GM13977 (cell line): ENCODE measurements at regions not wholly inside any gene's neighbourhood (a gene's known extent, or its start where the extent isn't known, plus 50 kb on each side); places are given as distances from the start of the nearest gene placed in this dataset.

Experiments
- DNase-seq: peaks from one replicate; pipeline ENCODE4 v3.0.0; 2012; ENCODE audit warnings: low spot score
- in situ Hi-C: fragments of 300-500 bp; cut with MboI; formaldehyde crosslinking; loops from one replicate; pipeline ENCODE4 v1.12.0; 2022; ENCODE audit warnings: low sequenced_read_pairs, low pct_unique_long_range_greater_than_20kb, mixed read lengths, inconsistent platforms; ENCODE audit not compliant: unreplicated experiment
- TF ChIP-seq, protein P1 (sequence below): IDR thresholded peaks from 2 replicates; pipeline ENCODE4 v1.5.1; 2012; ENCODE audit warnings: mild to moderate bottlenecking, control low read depth; ENCODE audit not compliant: insufficient read depth; ENCODE audit errors: extremely low read depth, missing control alignments

DNA sequence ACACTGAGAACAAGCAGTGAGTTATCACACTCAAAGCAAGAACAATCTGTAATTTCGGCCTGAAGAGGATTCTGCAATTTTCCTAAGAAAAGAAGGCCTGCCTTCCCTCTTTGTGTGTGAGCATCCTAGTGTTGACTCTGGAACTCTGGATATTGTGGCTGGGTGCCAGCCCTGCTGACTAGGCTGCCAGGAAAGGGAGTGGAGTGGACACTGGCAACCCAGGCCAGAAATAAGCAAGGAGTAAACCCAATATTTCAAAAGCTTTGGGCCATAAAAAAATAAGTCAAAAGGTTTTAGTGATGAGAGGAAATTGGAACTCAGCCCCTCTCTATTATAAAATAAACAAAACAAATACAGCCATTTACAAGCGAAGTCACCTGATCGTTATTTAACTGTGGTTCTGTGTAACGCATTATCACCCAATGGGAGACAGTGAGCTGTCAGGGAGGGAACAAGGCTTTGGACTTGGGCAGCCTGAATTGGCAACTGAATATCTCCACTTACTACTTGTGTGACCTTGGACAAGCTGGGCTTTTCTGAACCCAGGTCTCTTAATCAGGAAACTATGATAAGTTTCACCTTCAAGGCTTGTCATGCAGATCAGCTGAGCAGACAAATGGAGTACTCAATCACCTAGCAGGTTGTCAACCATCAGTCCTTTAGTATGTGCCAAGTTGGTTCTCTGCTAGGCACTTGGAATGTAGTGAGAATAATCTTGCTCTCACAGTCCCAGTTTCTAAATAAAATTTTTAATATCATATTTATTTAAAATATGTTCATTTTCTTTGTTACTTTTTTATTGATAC, 196.2 kb downstream of the PAX1 start:
- in situ Hi-C loops: no loop called here
- no peak for DNase-seq
- TF ChIP-seq, protein P1, sequence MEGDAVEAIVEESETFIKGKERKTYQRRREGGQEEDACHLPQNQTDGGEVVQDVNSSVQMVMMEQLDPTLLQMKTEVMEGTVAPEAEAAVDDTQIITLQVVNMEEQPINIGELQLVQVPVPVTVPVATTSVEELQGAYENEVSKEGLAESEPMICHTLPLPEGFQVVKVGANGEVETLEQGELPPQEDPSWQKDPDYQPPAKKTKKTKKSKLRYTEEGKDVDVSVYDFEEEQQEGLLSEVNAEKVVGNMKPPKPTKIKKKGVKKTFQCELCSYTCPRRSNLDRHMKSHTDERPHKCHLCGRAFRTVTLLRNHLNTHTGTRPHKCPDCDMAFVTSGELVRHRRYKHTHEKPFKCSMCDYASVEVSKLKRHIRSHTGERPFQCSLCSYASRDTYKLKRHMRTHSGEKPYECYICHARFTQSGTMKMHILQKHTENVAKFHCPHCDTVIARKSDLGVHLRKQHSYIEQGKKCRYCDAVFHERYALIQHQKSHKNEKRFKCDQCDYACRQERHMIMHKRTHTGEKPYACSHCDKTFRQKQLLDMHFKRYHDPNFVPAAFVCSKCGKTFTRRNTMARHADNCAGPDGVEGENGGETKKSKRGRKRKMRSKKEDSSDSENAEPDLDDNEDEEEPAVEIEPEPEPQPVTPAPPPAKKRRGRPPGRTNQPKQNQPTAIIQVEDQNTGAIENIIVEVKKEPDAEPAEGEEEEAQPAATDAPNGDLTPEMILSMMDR: no peak

DNA sequence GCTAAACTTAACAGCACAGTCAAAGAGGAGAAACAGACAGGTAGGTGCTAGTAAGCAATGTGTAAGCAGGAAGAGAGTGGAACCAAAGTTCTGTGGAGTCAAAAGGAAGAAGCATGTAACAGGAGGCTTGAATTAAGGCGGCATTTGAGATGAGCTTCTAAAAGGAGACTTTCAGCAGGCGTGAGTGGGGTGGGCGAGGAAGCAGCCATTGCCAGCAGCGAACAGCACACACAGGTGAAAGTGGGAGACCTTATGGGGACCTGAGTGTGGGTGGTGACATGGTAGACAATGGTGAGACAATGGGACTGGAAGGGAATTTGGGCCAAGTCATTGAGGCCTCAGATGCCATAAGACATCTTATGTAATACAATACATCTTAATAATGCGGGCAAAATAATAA, 195.0 kb downstream of the PAX1 start:
- in situ Hi-C loops: no loop called here
- no peak for DNase-seq
- TF ChIP-seq, protein P1: no peak

DNA sequence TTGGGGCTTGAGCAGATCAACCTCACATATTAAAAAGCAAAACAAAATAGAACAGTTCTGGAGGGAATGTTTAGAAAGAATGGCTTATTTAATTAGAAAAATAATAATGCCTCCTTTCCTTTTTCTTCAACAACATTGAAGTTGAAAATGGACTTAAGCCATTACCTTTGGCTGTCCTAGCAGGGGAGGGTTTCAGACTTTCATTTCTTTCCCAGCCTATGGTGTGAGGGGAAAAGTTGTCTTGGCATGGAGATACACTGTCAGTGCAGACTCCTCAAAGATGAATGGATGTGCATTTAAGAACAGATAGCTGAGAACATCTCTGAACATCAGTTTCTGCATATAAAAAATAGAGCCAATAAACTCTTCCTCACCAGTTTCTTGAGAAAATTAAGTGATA, 169.5 kb downstream of the PAX1 start:
- no peak for DNase-seq
- in situ Hi-C loops: no loop called here
- TF ChIP-seq, protein P1: no peak

DNA sequence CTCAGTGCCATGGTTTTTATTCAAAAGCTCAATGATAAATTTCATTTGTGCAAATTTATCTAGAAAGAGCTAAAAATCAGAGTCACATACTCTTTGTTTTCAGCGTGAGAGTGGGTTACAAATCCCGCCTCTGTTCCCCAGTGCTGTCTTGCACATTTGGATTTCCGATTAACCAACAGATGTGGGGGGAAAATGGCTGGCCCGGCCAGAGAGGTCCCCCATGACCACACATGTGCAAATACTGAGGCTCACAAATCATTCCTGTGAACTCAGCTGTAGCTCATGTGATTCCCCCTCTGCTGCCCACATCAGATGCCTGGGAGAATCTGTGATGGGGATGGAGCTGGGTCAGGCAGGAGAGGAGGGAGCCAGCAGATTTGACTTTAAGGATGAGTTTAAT, 168.7 kb downstream of the PAX1 start:
- TF ChIP-seq, protein P1: no peak
- DNase-seq: no peak

DNA sequence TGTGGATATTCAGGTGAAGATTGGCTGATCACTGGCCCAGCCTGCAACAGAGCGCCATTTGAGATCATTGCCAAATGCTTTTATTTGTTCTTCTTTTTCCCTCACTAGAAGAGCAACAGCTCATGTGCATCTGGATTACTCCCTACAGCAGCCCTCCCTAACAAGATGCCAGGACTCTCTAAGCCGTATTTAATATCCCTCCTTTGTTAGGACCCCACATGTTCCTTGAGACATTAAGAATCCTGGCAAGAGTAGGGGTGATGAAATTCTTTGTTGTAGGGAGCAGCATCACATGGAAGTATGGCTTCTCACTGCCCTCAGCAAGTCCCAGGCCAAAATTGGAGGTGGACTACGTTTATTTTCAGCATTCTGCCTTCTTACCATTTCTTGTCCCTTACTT, 167.8 kb downstream of the PAX1 start:
- no peak for DNase-seq
- TF ChIP-seq, protein P1: no peak
- in situ Hi-C loops: no loop called here

More for the DNA sequence above, 168.7 kb downstream of the PAX1 start:
- in situ Hi-C loops: no loop called here

DNA sequence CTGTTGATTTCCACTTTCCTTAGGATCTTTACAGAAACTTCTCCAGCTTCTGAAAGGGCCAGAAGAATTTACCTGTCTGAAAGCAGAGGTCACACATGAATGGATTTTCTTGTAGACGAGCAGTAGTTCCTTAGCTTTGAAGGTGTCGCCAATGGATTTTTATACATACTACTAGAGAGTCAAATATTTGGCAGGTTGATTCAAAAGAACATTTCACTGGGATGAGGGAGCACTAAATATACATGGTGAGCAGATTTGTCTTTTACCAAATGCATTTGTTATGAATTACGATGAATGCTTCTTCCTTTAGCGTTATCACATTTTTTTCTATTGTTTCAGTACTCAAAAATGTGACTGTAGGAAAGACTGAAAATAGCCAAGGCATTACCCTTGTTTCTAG, 162.3 kb downstream of the PAX1 start:
- in situ Hi-C loops: no loop called here

More for the DNA sequence above, 162.3 kb downstream of the PAX1 start:
- TF ChIP-seq, protein P1: no peak
- DNase-seq: no peak
